Omental fat pad (tissue), 3 donors: ENCODE measurements at regions not wholly inside any gene's neighbourhood (a gene's known extent, or its start where the extent isn't known, plus 50 kb on each side); places are given as distances from the start of the nearest gene placed in this dataset.

Experiments
- ATAC-seq: fragments of 150-250 bp; one replicate; pipeline ENCODE4 v1.9.1; 2016; ENCODE audit warnings: mild to moderate bottlenecking, moderate library complexity; ENCODE audit not compliant: low FRiP score
- DNase-seq: peaks from one replicate; pipeline ENCODE4 v3.0.0-alpha.2; 2019; ENCODE audit warnings: low spot score
- TF ChIP-seq, protein P1 (sequence below), 3 donors: fragments of 450-650 bp; IDR thresholded peaks; one replicate each; pipeline ENCODE4 v1.5.1; 2016 to 2017; ENCODE audit warnings: antibody characterized with exemption in 3 of 3, mild to moderate bottlenecking in 3 of 3, moderate library complexity in 2 of 3

GRCh38 chr1:83026745-83027144 is 972.2 kb downstream of the TTLL7 start:
- TF ChIP-seq, protein P1, sequence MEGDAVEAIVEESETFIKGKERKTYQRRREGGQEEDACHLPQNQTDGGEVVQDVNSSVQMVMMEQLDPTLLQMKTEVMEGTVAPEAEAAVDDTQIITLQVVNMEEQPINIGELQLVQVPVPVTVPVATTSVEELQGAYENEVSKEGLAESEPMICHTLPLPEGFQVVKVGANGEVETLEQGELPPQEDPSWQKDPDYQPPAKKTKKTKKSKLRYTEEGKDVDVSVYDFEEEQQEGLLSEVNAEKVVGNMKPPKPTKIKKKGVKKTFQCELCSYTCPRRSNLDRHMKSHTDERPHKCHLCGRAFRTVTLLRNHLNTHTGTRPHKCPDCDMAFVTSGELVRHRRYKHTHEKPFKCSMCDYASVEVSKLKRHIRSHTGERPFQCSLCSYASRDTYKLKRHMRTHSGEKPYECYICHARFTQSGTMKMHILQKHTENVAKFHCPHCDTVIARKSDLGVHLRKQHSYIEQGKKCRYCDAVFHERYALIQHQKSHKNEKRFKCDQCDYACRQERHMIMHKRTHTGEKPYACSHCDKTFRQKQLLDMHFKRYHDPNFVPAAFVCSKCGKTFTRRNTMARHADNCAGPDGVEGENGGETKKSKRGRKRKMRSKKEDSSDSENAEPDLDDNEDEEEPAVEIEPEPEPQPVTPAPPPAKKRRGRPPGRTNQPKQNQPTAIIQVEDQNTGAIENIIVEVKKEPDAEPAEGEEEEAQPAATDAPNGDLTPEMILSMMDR (IDR thresholded peaks at IDR 0.05): no peak
- DNase-seq (no peak), ATAC-seq (no peak)

GRCh38 chr1:83024251-83024767 is 974.6 kb downstream of the TTLL7 start:
- TF ChIP-seq, protein P1 (IDR thresholded peaks at IDR 0.05): no peak
- DNase-seq (no peak), ATAC-seq (no peak)

DNA sequence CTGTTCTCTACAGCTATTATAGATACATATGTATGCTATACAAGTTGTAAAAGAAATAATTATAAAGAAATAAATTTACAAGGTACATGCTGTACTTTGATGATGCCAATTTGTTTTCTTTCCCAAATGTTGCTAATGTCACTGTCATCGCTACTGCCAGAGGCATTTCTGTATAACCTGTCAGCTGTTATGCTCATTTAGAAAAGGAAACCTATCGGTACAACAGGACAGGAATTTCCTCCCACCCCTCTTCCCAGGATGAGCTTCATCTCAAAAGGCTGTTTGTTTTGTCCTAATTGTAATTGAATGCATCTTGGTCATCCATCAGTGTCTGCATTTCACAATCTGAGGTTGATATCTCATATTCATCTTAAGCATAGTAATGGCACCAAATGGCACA is 975.7 kb downstream of the TTLL7 start:
- DNase-seq: no peak
- ATAC-seq: no peak
- TF ChIP-seq, protein P1 (IDR thresholded peaks at IDR 0.05): no peak

DNA sequence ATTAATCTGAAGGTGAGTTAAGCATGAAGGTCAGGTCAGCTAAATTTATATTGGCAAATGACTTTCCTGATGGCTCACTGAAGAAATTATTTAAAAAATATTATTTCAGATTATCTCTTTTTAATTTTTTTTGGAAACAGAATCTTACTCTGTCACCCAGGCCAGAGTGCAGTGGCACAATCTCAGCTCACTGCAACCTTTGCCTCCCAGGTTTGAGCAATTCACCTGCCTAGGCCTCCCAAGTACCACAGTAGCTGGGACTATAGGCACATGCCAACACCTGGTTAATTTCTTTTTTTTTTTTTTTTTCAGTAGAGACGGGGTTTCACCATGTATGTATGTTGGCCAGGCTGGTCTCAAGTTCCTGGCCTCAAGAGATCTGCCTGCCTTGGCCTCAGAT is 976.7 kb downstream of the TTLL7 start:
- ATAC-seq (no peak), DNase-seq (no peak)
- TF ChIP-seq, protein P1 (IDR thresholded peaks at IDR 0.05): no peak

GRCh38 chr1:83017701-83018100 is 981.2 kb downstream of the TTLL7 start:
- no peak for ATAC-seq
- TF ChIP-seq, protein P1 (IDR thresholded peaks at IDR 0.05): no peak
- no peak for DNase-seq

DNA sequence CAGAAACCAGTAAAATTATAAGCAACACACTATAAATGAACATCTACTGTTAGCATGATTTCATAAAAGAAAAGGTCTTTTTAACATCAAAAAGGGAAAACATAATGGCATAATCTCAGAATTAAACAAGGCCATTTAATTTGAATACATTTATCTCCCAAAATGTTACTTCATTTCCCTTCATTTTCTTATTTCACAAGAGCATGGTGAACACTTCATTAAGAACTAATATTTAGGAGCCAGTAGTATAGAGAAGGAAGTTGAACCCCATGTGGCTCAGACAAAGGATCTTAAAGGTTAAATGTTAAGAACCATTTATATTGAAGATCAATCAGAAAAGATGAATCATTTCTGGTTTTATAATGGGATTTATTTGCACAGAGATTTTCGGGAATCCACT is 981.7 kb downstream of the TTLL7 start:
- TF ChIP-seq, protein P1 (IDR thresholded peaks at IDR 0.05): no peak
- ATAC-seq (no peak), DNase-seq (no peak)

- DNase-seq (no peak), ATAC-seq (no peak)
- TF ChIP-seq, protein P1 (IDR thresholded peaks at IDR 0.05): no peak
Measured at GRCh38 chr1:83016354-83016849, 982.5 kb downstream of the TTLL7 start.
